ENCODE measurements at regions not wholly inside any gene's neighbourhood (a gene's known extent, or its start where the extent isn't known, plus 50 kb on each side); places are given as distances from the start of the nearest gene placed in this dataset.

DNA sequence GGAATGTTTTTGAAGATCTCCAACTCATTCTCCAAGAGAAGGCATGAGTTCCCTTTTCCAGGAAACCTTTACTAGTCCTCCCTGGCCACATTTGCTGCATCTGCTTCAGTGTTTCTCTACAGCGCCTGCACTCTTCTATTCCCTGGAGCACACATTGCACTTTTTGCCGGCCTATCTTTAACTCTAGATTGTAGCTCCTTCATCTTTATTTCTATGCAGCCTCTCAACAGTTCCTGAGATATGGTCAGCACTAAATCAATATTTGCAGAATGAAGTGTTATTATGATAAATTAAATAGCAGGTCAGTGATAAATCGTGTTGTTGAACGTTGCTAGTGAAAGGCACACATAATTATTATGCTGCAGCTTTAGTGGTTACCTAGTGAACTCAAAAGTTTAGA is 88.3 kb downstream of the VCX3A start:
- in situ Hi-C loops (cut with HindIII; ENCODE audit: low pct_unique_long_range_greater_than_20kb, low sequenced_read_pairs) (no loop called here), intact Hi-C loops (cut with micrococcal nuclease; ENCODE audit: unreplicated experiment) (no loop called here)
- ChIA-PET CTCF (no interaction called here), POLR2A (no interaction called here)
- Histone ChIP-seq H3K9me3 (ENCODE audit: control insufficient read depth, insufficient read depth, low read depth, low read length) (no peaks in the 10 kb centered on the region), H3K4me1 (ENCODE audit: control insufficient read depth, insufficient read depth, low read length) (no peaks in the 10 kb centered on the region), H3K27me3 (ENCODE audit: control insufficient read depth, insufficient read depth, low read length) (no peaks in the 10 kb centered on the region), H3K4me3 (ENCODE audit: low read depth in 2 of 2, low read length in 2 of 2) (no peak overlapping the region), H3K27ac (ENCODE audit: low read length) (no peak overlapping the region), H3K36me3 (ENCODE audit: control insufficient read depth, insufficient read depth, low read length) (no peaks in the 10 kb centered on the region)
- ATAC-seq (no peak), DNase-seq (ENCODE audit: low read depth, low spot score) (no peak)
- TF ChIP-seq REST (IDR thresholded peaks at IDR 0.05; ENCODE audit: insufficient read depth in 1 of 2, low read depth in 2 of 2, low read length in 1 of 2) (no peak), SIN3A (IDR thresholded peaks at IDR 0.05; ENCODE audit: borderline replicate concordance, insufficient read depth, low read depth, low read length) (no peak), CTCF (IDR thresholded peaks at IDR 0.05) (no peak), POLR2AphosphoS5 (IDR thresholded peaks at IDR 0.05; ENCODE audit: low read depth, low read length) (no peak), TCF7L2 (IDR thresholded peaks at IDR 0.05; ENCODE audit: low read depth, low read length) (no peak)
- BruUV-seq (replicated peaks) = no TSS peak

DNA sequence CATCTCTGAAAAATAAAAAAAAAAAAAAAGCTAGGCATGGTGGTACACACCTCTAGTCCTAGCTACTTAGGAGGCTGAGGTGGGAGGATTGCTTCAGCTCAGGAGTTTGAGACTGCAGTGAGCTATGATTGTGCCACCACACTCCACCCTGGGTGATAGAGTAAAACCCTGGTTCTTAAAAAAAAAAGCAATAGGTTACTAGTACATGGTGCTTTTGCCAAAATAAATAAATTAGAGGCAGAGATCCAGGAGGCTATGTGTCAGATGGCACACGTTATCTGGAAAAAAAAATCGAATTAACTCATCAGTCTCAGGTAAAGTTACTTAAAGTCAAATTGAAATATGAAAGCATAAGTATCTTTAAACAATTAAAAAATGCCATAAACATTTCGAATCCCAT is 94.3 kb downstream of the VCX3A start:
- ChIA-PET POLR2A (no interaction called here), CTCF (no interaction called here)
- H3K36me3 ChIP-seq (ENCODE audit: control insufficient read depth, insufficient read depth, low read length) = no peaks in the 10 kb centered on the region
- intact Hi-C loops (cut with micrococcal nuclease; ENCODE audit: unreplicated experiment) (no loop called here), in situ Hi-C loops (cut with HindIII; ENCODE audit: low pct_unique_long_range_greater_than_20kb, low sequenced_read_pairs) (no loop called here)
- ATAC-seq (no peak), DNase-seq (ENCODE audit: low read depth, low spot score) (no peak)
- no peak for TF ChIP-seq REST (IDR thresholded peaks at IDR 0.05; ENCODE audit: insufficient read depth in 1 of 2, low read depth in 2 of 2, low read length in 1 of 2)
- TF ChIP-seq TCF7L2 (IDR thresholded peaks at IDR 0.05; ENCODE audit: low read depth, low read length) = no peak
- TF ChIP-seq CTCF (IDR thresholded peaks at IDR 0.05) = no peak
- TF ChIP-seq POLR2AphosphoS5 (IDR thresholded peaks at IDR 0.05; ENCODE audit: low read depth, low read length) = no peak
- no peak for TF ChIP-seq SIN3A (IDR thresholded peaks at IDR 0.05; ENCODE audit: borderline replicate concordance, insufficient read depth, low read depth, low read length)
- H3K27ac ChIP-seq (ENCODE audit: low read length) = no peak overlapping the region
- H3K9me3 ChIP-seq (ENCODE audit: control insufficient read depth, insufficient read depth, low read depth, low read length) = no peaks in the 10 kb centered on the region
- no peaks in the 10 kb centered on the region for H3K27me3 ChIP-seq (ENCODE audit: control insufficient read depth, insufficient read depth, low read length)
- H3K4me3 ChIP-seq (ENCODE audit: low read depth in 2 of 2, low read length in 2 of 2) = no peak overlapping the region
- H3K4me1 ChIP-seq (ENCODE audit: control insufficient read depth, insufficient read depth, low read length) = no peaks in the 10 kb centered on the region
- BruUV-seq (replicated peaks) = no TSS peak
